ENCODE measurements at regions not wholly inside any gene's neighbourhood (a gene's known extent, or its start where the extent isn't known, plus 50 kb on each side); places are given as distances from the start of the nearest gene placed in this dataset.
A peak's percentile ranks its signal among the peaks of the same experiment; 100 is the strongest.

DNA sequence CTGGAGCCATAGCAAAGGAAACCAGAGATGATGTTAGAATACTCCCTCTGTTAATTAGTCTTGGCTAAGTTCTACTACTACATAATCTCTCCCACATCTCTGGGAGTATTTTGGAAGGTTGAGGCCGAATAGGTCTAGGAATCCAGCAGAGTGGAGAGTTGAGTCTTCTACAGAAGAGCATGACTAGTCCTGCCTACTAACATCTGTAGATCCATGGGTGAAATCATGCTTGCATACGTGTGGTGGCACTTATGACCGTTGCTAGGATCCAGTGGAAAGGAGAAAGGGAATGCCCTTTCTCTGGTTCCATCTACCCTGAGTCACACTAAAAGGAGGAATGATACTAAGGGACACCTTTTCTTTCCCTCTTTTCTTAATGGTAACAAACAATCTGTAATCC, 425.4 kb downstream of the KDM5D start:
- no peak for DNase-seq
- Mint-ChIP-seq H3K4me3 (no peak overlapping the region), H3K27ac (no peak overlapping the region), H3K36me3 (peaks cover 0 to 1% (median 0%) of the 10 kb centered on the region in 3 donors), H3K9me3 (peaks cover 0 to 15% (median 0%) of the 10 kb centered on the region in 9 donors), H3K27me3 (no peaks in the 10 kb centered on the region), H3K4me1 (peaks cover 0 to 5% (median under 1%) of the 10 kb centered on the region in 4 donors)
- POLR2A ChIA-PET: no interaction called here
- no peak for ATAC-seq

GRCh38 chrY:19317271-19317987, 427.1 kb downstream of the KDM5D start:
- H3K36me3 Mint-ChIP-seq: peaks cover 0 to 1% (median 0%) of the 10 kb centered on the region in 3 donors
- H3K4me1 Mint-ChIP-seq: peaks cover 0 to 5% (median under 1%) of the 10 kb centered on the region in 4 donors
- ATAC-seq (no peak), DNase-seq (no peak)
- H3K9me3 Mint-ChIP-seq: peaks cover 0 to 15% (median 0%) of the 10 kb centered on the region in 9 donors
- peak overlapping the region in 1 of 10 donors; percentile 21 for H3K27ac Mint-ChIP-seq
- POLR2A ChIA-PET: no interaction called here
- no peak overlapping the region for H3K4me3 Mint-ChIP-seq
- H3K27me3 Mint-ChIP-seq: no peaks in the 10 kb centered on the region

DNA sequence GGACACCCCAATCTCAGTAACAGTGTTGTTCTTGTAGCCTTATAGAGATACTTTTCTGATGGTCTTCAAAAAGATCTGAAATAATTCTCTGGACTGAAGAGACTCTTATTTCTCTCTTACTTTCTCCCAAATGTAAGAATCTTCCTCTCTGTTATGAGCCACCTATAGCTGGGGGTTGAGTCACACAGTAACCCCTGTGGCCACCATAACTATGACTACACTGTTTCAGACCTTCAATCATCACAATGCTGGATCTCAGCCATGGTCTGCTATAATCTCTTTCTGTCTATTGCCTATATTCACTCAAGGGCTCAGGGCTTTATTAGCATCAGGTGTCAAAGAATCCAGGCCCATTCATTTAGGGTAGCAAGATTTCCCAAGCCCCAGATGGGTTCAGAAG, 436.9 kb downstream of the KDM5D start:
- ATAC-seq (no peak), DNase-seq (no peak)
- Mint-ChIP-seq H3K27ac (peak overlapping the region in 1 of 10 donors; percentile 8), H3K4me1 (peaks cover 0 to 6% (median 5%) of the 10 kb centered on the region in 4 donors), H3K9me3 (peaks cover 0 to 7% (median 0%) of the 10 kb centered on the region in 9 donors), H3K36me3 (no peaks in the 10 kb centered on the region), H3K27me3 (no peaks in the 10 kb centered on the region), H3K4me3 (no peak overlapping the region)
- POLR2A ChIA-PET: no interaction called here

DNA sequence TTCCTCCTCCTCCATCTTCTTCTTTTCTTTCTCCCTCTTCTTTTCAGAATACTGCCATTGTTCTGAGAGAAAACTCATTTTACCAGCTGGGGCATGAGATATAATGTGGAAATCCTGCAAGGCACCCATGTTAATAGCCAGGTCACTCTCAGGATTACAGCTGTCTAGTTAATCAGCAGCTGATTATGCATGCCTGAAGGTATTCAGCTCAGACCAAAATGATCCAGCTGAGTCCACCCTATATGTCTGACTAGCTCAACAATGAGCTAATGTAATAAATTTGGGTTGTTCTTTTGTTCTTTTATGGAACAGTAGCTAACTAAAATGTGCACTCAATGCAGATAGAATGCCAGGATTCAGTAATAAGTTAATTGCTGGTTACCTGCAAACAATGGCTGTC, 441.4 kb downstream of the KDM5D start:
- POLR2A ChIA-PET: no interaction called here
- no peak overlapping the region for H3K4me3 Mint-ChIP-seq
- ATAC-seq: no peak
- no peaks in the 10 kb centered on the region for H3K27me3 Mint-ChIP-seq
- peaks cover 0 to 12% (median 0%) of the 10 kb centered on the region in 9 donors for H3K9me3 Mint-ChIP-seq
- no peak overlapping the region for H3K27ac Mint-ChIP-seq
- peaks cover 0 to 6% (median 5%) of the 10 kb centered on the region in 4 donors for H3K4me1 Mint-ChIP-seq
- DNase-seq: no peak
- peaks cover 0 to 1% (median 0%) of the 10 kb centered on the region in 3 donors for H3K36me3 Mint-ChIP-seq

GRCh38 chrY:19290925-19291324, 453.6 kb downstream of the KDM5D start:
- Mint-ChIP-seq H3K36me3 (no peaks in the 10 kb centered on the region), H3K27ac (no peak overlapping the region), H3K4me3 (no peak overlapping the region), H3K4me1 (no peaks in the 10 kb centered on the region), H3K27me3 (no peaks in the 10 kb centered on the region), H3K9me3 (no peaks in the 10 kb centered on the region)
- POLR2A ChIA-PET: no interaction called here
- DNase-seq (no peak), ATAC-seq (no peak)

- H3K4me1 Mint-ChIP-seq: peaks cover 0 to 2% (median 0%) of the 10 kb centered on the region in 4 donors
- no peaks in the 10 kb centered on the region for H3K9me3 Mint-ChIP-seq
- no peak for DNase-seq
- no peaks in the 10 kb centered on the region for H3K27me3 Mint-ChIP-seq
- H3K36me3 Mint-ChIP-seq: no peaks in the 10 kb centered on the region
- ATAC-seq: no peak
- H3K27ac Mint-ChIP-seq: no peak overlapping the region
- POLR2A ChIA-PET: no interaction called here
- no peak overlapping the region for H3K4me3 Mint-ChIP-seq
These were observed 470.4 kb downstream of the KDM5D start for GRCh38 chrY:19274076-19274475.

DNA sequence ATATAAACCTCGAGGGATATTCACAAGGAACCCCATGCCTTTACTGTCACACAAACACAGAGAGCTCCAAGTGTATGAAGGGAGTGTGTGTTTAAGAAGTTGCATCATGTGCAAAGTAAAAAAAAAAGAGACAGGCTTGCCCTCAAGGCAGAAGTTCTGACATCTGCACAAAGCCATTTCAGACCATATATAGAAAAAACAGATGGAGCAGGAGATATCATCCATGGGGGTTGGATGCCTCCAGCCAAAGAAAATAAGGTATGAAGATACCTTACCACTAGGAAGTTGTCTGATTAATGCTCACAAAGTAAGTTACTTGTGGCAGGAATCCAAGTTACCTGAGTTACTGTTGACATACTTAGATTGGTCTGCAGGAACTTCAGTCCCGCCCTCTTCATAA, 476.2 kb downstream of the KDM5D start:
- no peak overlapping the region for H3K27ac Mint-ChIP-seq
- no peaks in the 10 kb centered on the region for H3K27me3 Mint-ChIP-seq
- no peak overlapping the region for H3K4me3 Mint-ChIP-seq
- ATAC-seq: no peak
- DNase-seq: no peak
- POLR2A ChIA-PET: no interaction called here
- H3K36me3 Mint-ChIP-seq: no peaks in the 10 kb centered on the region
- peaks cover 0 to 10% (median 6%) of the 10 kb centered on the region in 4 donors for H3K4me1 Mint-ChIP-seq
- no peaks in the 10 kb centered on the region for H3K9me3 Mint-ChIP-seq

DNA sequence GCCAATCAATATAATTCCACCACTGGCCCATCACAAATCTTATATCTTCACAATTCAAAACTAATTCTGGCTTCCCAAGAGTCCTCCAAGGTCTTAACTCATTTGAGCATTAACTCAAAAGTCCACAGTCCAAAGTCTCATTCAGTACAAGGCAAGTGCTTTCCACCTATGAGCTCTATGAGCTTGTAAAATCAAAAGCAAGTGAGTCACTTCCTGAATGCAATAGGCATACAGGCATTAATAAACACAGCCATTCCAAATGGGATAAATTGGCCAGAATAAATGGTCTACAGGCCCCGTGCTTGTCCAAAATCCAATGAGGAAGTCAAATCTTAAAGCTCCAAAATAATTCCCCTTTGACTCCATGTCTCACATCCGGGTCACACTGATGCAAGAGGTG, 479.1 kb downstream of the KDM5D start:
- peaks cover 0 to 16% (median 10%) of the 10 kb centered on the region in 4 donors for H3K4me1 Mint-ChIP-seq
- no peak for DNase-seq
- H3K4me3 Mint-ChIP-seq: no peak overlapping the region
- ATAC-seq: no peak
- no peaks in the 10 kb centered on the region for H3K36me3 Mint-ChIP-seq
- H3K9me3 Mint-ChIP-seq: no peaks in the 10 kb centered on the region
- no peaks in the 10 kb centered on the region for H3K27me3 Mint-ChIP-seq
- H3K27ac Mint-ChIP-seq: no peak overlapping the region
- POLR2A ChIA-PET: interaction anchor here (0.6 kb wide), 1 partner anchor 292 kb away, joined by 6 read pairs; no protein-coding TSS in a partner anchor

GRCh38 chrY:19262310-19262709, 482.2 kb downstream of the KDM5D start:
- H3K27me3 Mint-ChIP-seq: no peaks in the 10 kb centered on the region
- no peak overlapping the region for H3K27ac Mint-ChIP-seq
- H3K36me3 Mint-ChIP-seq: peaks cover 0 to 2% (median 0%) of the 10 kb centered on the region in 3 donors
- DNase-seq (peak in 2 of 10 donors; percentile 1 to 2), ATAC-seq (peak; percentile 66 to 79)
- no peak overlapping the region for H3K4me3 Mint-ChIP-seq
- peaks cover 0 to 16% (median 10%) of the 10 kb centered on the region in 4 donors for H3K4me1 Mint-ChIP-seq
- H3K9me3 Mint-ChIP-seq: no peaks in the 10 kb centered on the region
- POLR2A ChIA-PET: interaction anchor here (0.7 to 1.2 kb wide), 2 partner anchors 30 to 54 kb away, joined by 3 read pairs; no protein-coding TSS in a partner anchor

GRCh38 chrY:19232276-19232994, 458.9 kb upstream of the HSFY2 start:
- POLR2A ChIA-PET: interaction anchor here (0.5 to 2.1 kb wide), 8 partner anchors 30 to 335 kb away, joined by 3 to 7 read pairs (median 4); no protein-coding TSS in a partner anchor
- H3K36me3 Mint-ChIP-seq: peaks cover 0 to 6% (median 0%) of the 10 kb centered on the region in 3 donors
- no peaks in the 10 kb centered on the region for H3K27me3 Mint-ChIP-seq
- H3K4me3 Mint-ChIP-seq: peak overlapping the region in 6 of 10 donors; percentile 62 to 79 (median 70)
- DNase-seq: peak in 7 of 10 donors; percentile 17 to 87 (median 43)
- peaks cover 25 to 28% (median 26%) of the 10 kb centered on the region in 4 donors for H3K4me1 Mint-ChIP-seq
- H3K27ac Mint-ChIP-seq: peak overlapping the region in 5 of 10 donors; percentile 79 to 96 (median 89)
- H3K9me3 Mint-ChIP-seq: peaks cover 0 to 11% (median 0%) of the 10 kb centered on the region in 9 donors
- peak; percentile 86 to 89 for ATAC-seq

DNA sequence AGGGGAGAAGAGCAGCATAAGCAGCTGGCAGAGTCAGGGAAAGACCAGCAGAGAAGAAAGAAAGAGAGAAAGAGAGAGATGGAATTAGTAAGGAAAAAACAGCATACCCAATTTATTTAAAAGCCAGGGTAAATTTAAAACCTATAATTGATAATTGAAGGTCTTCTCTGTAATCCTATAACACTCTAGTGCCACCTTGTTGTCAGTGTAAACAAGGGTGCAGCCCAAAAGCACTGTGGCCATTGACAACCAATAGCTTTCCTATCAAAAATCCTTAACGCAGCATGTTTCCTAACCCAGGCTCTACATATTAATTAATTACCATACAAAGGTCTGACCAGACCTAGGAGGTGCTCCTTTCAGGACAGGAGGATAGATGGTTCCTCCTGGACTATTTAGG, 447.2 kb upstream of the HSFY2 start:
- peaks cover 0 to 7% (median 0%) of the 10 kb centered on the region in 9 donors for H3K9me3 Mint-ChIP-seq
- no peak overlapping the region for H3K4me3 Mint-ChIP-seq
- no peak overlapping the region for H3K27ac Mint-ChIP-seq
- H3K27me3 Mint-ChIP-seq: no peaks in the 10 kb centered on the region
- ATAC-seq: no peak
- DNase-seq: no peak
- H3K36me3 Mint-ChIP-seq: no peaks in the 10 kb centered on the region
- POLR2A ChIA-PET: no interaction called here
- H3K4me1 Mint-ChIP-seq: peaks cover 0 to 1% (median 0%) of the 10 kb centered on the region in 4 donors

DNA sequence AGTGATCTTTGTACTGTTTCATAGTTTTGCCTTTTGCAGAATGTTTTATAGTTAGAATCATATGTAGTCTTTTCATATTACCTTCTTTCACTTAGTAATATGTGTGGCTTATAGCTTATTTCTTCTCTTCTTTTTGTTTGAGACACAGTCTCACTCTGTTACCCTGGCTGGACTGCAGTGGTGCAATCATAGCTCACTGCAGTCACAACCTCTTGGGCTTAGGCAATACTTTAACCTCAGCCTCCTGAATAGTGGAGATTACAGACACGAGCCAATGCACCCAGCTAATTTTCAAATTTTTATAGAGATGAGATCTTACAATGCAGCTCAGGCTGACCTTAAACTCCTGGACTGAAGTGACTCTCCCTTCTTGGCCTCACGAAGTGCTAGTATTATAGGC, 435.4 kb upstream of the HSFY2 start:
- DNase-seq: no peak
- no peaks in the 10 kb centered on the region for H3K27me3 Mint-ChIP-seq
- peaks cover 0 to 9% (median 4%) of the 10 kb centered on the region in 4 donors for H3K4me1 Mint-ChIP-seq
- ATAC-seq: no peak
- no peaks in the 10 kb centered on the region for H3K36me3 Mint-ChIP-seq
- POLR2A ChIA-PET: interaction anchor here (0.5 kb wide), 1 partner anchor 53 kb away, joined by 3 read pairs; no protein-coding TSS in a partner anchor
- no peak overlapping the region for H3K4me3 Mint-ChIP-seq
- no peaks in the 10 kb centered on the region for H3K9me3 Mint-ChIP-seq
- H3K27ac Mint-ChIP-seq: no peak overlapping the region

GRCh38 chrY:19207048-19207447, 433.5 kb upstream of the HSFY2 start:
- DNase-seq (no peak), ATAC-seq (no peak)
- H3K4me3 Mint-ChIP-seq: no peak overlapping the region
- no peak overlapping the region for H3K27ac Mint-ChIP-seq
- no peaks in the 10 kb centered on the region for H3K9me3 Mint-ChIP-seq
- no peaks in the 10 kb centered on the region for H3K27me3 Mint-ChIP-seq
- peaks cover 0 to 14% (median 6%) of the 10 kb centered on the region in 4 donors for H3K4me1 Mint-ChIP-seq
- POLR2A ChIA-PET: no interaction called here
- H3K36me3 Mint-ChIP-seq: no peaks in the 10 kb centered on the region

Data from naive thymus-derived CD8-positive, alpha-beta T cell (primary cell).